Smooth muscle cell of the brain vasculature (primary cell): ENCODE measurements at regions not wholly inside any gene's neighbourhood (a gene's known extent, or its start where the extent isn't known, plus 50 kb on each side); places are given as distances from the start of the nearest gene placed in this dataset.

Experiments
- DNase-seq: peaks from one replicate; pipeline ENCODE4 v3.0.0-alpha.2; 2012; ENCODE audit warnings: low read depth, low spot score

DNA sequence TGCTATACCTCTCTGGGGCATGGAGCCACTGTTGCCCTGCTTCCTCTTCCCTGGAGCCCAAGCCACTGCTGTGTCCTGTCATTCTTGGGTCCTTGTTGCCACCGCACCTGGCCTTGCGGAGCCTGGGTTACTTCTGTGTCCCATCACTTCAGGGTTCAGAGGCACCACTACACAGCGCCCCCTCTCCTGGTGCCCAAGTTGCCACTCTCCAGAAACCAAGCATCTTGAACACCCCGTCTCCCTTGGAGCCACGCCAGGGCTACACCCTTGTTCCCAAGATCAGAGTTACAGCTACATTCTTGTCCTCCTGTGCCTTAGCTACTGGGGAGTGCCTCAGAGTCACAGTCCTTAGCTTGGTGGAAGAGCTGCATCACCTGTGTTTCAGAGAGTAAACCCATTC is 147.2 kb upstream of the CD180 start:
- DNase-seq = no peak

DNA sequence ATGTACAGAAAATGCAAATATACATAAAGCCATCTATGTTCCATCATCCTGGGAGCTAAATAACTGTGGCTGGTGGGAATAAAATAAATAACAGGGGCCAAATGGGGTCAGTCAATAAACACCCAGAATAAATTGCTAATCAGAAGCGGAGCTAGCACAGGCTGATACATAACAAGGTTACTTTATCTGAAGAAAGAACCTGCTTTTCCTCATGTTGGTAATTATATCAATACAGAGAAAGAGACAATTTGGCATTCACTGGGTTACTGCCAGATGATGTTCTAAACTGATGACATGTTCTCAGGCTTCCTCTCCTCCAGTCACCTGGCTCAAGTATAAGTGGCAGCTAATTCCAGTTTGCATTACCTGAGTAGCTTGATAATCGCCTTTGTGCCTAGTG is 144.9 kb upstream of the CD180 start:
- no peak for DNase-seq

DNA sequence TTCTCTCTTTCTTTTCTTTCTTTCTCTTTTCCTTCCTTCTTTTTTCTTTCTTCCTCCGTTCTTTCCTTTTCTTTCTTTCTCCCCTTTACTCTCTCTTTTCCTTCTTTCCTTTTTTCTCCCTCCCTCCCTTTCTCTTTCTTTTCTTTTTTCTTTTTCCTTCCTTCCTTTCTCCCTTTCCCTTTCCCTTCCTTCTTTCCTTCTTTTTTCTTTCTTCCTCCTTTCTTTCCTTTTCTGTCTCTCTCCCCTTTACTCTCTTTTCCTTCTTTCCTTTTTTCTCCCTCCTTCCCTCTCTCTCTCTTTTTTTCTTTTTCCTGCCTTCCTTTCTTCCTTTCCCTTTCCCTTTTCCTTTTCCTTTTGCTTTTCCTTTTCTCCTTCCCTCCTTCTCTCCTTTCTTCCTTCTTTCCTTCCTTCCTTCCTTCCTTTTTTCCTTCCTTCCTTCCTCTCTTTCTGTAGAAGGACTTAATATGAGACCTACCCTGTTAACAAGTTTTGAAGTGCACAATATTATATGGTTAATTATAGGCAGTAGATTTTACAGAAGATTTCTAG is 142.7 kb upstream of the CD180 start:
- DNase-seq = no peak

DNA sequence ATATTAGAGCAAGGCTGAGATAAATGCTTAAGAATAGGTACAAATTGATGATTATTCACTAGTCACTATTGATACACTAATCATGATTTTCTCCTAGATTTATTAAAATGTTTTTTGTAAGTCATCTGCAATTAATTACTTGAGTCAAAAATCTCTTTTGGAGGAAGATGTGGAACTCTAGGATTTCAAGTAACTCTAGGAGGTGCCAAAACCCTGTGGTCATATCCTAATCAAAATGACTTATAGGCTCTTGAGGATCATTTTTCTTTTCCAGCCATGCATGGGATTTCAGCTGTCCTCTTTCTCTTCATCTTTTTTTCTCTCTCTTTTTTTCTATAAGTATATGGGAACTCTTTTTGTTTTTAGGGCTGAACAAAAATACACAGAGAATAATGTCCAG is 141.8 kb upstream of the CD180 start:
- DNase-seq = no peak

GRCh38 chr5:67337751-67338150 is 141.2 kb upstream of the CD180 start:
- no peak for DNase-seq

DNA sequence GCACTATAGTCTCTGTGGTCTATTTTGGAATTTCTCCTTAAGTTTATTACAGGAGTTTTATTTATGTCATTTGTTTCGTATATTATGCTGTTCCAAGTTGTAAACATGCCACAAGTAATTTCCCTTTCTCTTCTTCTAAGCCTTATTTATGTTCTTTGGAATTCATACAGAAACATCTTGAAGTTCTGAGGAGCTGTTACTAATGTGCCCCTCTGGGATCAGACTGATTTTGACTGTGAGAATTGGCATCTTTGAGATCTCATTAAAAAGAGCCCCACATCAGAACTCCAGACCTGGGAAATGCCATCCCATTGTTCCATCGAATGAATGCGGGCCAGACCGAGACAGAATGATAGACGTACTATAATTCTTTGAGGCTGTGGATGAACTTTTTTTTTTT is 138.8 kb upstream of the CD180 start:
- no peak for DNase-seq

DNA sequence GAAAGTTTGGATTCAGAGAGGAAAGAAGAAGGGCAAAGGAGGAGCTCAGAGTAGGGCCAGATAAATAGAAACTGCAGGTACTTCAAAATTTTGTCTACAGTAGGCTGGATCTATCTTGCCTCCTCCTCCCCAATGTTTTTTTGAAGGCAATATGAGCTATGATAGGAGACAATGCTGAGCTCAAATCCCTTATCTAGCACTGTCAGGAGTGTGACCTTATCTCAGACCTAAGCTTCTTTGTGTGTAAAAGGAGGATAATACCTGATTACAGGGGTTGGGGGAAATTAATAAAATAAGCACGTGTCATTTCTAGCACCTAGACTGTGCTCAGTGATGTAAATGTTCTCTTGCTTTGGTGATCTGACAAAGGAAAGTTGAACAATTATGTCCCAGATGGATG is 137.8 kb upstream of the CD180 start:
- no peak for DNase-seq

GRCh38 chr5:67333171-67333570 is 136.6 kb upstream of the CD180 start:
- no peak for DNase-seq

GRCh38 chr5:67331296-67331925 is 134.8 kb upstream of the CD180 start:
- no peak for DNase-seq

DNA sequence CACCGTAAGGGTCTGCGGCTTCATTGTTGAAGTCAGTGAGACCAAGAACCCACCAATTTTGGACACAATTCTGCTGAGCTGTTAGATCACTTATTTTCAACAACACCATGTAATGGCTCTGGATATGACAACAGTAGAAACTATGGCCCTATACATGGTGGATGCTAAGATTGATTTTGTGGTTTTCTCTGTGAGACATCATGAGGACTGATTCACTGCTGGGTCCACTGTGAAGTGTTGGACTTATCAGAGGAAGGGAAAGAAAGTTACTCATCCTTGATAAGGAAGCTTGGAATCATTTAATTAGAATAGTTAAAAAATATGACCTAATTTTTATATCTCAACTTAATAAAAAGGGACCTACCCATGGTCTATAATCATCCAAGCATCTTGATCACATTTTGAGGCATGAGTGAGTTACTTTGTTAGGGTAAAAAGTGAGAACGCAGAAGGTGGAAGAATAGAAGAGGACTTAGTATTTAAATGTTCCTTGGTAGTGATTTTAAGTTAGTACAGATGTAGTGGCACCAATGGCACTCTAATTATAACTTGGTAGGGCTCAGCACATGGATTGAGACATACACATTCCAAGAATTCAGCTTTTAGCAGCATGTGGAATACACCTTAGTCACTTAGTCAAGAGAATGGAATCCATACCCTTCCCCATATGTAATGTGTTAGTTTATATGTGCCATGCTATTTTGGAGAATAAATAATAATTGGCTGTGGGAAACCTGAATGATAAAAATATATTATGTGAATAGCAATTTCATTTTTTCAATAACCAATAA is 123.5 kb upstream of the CD180 start:
- no peak for DNase-seq

- no peak for DNase-seq
Measured at GRCh38 chr5:67318746-67319145, 122.1 kb upstream of the CD180 start.

GRCh38 chr5:67317603-67318002 is 121.0 kb upstream of the CD180 start:
- no peak for DNase-seq

- DNase-seq = no peak
Measured at GRCh38 chr5:67316695-67317094, 120.1 kb upstream of the CD180 start.

DNA sequence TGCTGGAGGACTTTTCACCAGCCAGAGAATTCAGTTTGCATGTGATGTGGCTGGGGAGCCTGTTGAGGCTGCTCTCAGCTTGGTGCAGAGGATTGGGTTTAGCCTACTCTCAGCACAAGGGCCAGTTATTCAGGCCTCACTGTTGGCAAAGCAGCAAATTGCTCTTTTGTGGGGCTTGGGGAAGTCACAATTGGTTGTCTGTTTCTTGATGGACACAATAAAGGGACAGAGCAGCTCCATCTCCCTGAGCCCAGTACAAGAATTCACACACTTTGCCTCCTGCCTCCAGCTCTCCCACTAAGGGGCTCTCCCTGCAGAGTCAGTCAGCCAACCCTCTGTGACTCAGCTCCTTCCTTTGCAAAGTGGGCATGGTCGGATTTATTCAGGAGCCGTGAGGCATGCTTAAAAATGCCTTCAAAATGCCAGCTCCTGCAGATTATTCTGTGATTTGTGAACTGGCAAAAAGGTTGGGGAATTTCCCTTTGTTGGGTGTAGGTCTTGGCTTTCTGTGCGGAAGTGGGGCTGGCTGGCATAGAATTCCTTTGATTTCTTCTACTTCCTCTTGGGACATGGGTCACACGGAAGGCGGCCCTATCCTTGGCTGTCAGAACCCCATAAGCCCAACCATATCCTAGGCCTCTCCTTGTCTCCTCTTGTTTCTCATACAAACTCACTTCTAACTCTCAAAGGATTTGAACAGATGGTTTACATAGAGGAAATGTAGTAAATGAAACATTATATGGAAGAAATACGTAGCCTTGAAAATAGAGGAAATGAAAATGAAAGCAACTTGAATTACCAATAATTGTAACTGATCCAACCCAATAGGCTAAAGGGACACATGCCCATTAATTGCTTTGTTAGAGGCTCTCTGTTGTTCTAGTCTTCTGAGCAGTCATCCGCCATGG is 118.7 kb upstream of the CD180 start:
- DNase-seq = no peak

- no peak for DNase-seq
Measured at GRCh38 chr5:67311701-67312100, 115.1 kb upstream of the CD180 start.

GRCh38 chr5:67311208-67311607 is 114.6 kb upstream of the CD180 start:
- no peak for DNase-seq

GRCh38 chr5:67310740-67311139 is 114.1 kb upstream of the CD180 start:
- no peak for DNase-seq

DNA sequence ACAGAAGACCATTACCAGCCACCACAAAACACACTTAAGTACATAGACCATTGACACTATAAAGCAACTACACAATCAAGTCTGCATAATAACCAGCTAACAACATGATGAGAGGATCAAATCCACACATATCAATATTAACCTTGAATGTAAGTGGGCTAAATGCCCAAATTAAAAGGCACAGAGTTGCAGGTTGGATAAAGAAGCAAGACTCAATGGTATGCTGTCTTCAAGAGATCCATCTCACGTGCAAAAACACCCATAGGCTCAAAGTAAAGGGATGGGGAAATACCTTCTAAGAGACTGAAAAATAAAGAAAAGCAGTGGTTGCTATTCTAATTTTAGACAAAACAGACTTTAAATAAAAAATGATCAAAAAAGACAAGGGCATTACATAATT is 113.6 kb upstream of the CD180 start:
- DNase-seq = no peak

DNA sequence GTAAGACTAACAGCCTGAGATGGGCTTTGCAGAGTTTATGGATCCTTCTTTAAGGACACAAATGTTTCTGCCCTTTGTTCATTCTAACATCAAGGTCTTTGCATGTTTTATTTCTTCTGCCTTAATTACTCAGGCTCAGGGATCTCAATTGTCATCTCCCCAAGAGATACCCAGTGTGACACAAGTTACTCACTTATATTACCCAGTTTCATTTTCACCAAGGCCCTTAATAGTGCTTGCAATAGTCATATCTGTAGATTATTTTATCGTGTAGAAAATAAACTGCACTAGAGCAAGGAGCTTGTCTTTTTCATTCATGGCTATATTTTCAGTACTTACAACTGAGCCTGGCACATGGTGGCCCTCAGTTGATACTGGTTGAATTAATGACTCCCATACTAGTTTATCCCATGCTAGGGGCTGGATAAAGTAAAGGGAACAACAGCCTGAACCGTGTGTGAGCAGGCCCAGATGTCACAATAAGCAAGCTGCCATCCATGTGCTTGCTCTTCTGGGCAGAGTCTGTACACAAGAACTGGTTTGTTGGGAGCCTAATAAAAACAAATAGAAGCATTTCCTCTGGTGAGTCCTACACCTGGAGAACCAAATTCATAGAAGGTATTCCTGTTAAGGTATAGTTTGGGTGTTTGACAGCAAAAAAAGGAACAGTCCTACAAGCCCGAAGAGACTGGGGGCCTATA is 112.5 kb upstream of the CD180 start:
- DNase-seq = no peak

DNA sequence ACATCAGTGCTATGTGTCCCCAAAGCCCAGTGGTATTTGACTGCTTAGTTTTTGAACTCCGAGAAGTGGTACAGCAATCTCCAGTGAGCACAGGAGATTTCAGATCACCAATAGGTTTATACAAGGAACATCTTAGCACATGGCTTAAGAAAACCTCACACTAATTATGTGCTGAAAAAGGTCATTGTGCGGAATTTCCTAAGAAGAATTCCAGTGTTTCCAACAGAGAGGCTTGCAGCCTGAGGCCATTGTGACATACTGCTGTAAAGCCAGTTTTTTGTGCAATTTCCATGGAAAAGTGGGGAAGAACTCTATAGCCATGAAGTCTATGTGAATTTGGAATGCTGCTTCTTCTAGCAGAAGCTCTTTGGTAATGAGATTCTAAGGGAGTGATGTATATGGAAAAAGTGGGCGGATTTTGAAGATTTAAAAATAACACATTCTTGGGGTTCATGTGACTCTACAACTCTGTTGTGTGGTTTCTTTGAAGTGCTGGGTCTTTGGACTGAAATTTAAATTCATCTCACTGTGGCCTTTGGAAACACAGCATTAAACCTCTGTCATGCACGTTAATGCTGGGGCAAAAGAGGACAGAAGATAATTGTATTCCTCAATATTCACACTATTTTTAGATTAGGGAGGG is 110.5 kb upstream of the CD180 start:
- no peak for DNase-seq
